GM21619 (cell line): ENCODE measurements at regions not wholly inside any gene's neighbourhood (a gene's known extent, or its start where the extent isn't known, plus 50 kb on each side); places are given as distances from the start of the nearest gene placed in this dataset.
"Not testable (repeated sequence)": the region's sequence is repeated elsewhere in the genome, so short reads cannot be mapped to it uniquely, and the experiment has no call there.

Source experiments
- ATAC-seq: cut with Tn5 transposase; IDR thresholded peaks from one replicate; pipeline ENCODE4 v1.9.1; 2021; ENCODE audit not compliant: unreplicated experiment

GRCh38 chr6:113018351-113019151, 671.4 kb downstream of the RFPL4B start:
- no peak for ATAC-seq

DNA sequence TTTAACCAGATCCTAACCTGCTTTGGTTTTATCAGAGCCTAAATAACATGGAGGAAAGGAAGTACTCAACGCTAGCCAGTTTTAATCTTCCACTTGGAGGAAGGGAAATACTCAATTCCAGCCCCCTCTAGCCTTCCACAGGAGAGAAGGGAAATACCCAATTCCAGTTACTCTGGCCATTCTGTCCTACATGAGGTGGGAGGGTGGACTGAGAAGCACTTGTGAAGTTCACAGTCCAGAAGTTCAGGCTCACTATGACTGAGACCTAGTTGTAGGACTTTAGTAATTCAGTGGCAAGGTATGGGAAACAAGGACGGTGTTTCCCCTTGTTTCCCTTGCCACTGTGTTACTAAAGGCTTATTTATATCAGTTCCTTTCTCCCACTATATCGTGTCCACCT, 672.0 kb downstream of the RFPL4B start:
- no peak for ATAC-seq

DNA sequence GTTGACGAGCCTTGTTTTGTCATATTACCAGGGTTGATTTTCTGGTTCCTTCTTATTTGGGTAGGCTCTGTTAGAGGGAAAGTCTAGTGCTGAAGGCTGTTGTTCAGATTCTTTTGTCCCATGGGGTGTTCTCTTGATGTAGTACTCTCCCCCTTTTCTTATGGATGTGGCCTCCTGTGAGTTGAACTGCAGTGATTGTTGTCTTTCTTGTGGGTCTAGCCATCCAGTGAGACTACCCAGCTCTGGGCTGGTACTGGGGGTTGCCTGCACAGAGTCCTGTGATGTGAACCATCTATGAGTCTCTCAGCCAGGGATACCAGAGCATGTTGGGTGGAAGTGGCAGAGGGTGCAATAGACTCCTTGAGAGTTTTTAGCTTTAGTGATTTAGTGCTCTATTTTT, 680.6 kb downstream of the RFPL4B start:
- no peak for ATAC-seq

DNA sequence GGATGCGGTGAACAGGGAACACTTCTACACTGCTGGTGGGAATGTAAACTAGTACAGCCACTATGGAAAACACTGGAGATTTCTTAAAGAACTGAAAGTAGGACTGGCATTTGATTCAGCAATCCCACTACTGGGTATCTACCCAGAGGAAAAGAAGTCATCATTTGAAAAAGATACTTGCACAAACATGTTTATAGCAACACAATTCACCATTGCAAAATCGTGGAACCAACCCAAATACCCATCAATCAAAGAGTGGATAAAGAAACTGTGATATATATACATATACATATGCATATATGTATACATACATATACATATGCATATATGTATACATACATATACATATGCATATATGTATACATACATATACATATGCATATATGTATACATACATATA, 682.0 kb downstream of the RFPL4B start:
- not testable (repeated sequence) for ATAC-seq

DNA sequence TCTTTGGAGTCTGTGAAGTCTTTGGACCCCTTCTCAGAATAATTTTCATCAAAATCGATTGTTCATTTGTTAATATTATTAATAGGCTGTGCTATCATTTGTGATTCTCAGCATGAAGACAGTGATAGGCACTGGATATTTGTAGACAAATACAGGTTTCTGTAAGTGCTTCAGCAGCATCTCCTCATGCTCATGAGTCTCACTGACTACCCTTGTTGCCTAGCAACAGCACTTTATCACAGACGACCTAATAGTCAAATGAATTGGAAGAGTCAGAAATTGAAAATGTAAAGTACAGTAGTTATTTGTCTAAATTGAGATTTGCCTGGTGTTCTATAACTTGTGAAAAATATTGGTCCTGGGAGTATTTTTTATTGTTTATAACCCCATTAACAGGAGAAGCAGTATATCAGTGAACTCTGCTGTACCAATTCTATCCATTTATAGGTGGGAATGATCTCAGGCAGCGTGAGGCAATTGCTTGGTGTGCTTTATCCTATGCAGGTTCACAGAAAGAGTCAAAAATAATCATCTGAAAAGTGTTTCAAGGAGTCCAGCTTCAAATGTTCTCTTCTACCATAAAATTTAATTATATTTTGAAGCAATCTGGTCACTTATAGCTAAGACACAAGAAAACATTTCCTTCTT, 684.6 kb downstream of the RFPL4B start:
- ATAC-seq = no peak

DNA sequence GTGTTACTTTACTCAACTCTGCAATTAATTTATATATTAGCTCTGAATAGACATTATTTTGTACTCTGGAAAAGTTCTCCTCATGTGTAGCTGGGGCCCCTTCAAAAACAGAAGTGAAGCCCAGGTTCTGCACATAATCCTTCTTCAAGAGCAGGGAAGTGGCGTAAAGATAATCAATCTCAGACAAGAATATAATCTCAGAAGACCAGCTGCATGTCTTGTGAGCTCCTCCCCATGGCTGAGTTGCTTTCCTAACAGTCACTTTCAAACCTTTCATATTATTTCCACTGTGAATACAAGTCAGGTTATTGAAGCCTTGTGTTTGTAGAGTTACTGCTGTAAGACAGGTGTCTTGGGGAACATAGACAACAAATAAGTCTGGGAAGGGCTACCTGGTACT, 691.9 kb downstream of the RFPL4B start:
- no peak for ATAC-seq

DNA sequence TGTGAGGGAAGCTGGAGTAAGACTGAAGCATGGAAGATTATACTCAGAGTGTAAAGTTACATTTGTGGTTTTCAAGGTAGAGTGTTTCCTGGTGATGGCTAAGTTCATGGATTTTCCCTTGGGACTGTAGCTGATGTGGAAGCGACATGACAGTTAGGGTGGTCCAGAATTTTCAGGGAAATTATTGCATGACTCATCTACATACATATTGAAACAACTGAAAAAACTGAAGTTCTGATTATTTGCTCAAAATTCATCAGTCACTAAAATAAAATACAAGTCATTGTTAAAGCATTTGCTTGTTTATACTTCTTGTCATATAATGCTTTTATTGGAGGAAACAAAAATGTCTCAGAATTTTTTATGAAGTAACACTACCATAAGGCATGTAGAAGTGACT, 700.0 kb downstream of the RFPL4B start:
- ATAC-seq = no peak

- no peak for ATAC-seq
These were observed 700.8 kb downstream of the RFPL4B start for GRCh38 chr6:113047932-113048331.

DNA sequence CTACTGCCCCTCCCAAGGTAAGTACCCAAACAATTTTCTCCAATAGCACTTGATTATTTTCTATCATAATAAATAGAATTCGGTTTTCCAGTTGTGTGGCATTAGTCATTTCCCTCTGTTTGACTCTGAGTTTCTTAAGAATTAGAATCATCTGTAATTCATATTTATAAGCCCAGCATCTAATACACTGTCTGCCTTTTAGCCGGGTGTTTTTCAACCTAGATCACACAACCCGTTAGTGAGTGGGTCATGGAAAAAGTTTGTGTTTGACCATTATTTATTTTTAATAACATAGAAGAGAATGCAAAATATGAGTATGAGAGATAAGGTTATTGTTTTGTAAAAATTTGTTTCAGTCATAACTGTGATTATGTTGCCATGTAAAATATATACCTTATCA, 701.6 kb downstream of the RFPL4B start:
- no peak for ATAC-seq

- no peak for ATAC-seq
These were observed 702.1 kb downstream of the RFPL4B start for GRCh38 chr6:113049190-113049589.

- ATAC-seq = no peak
These were observed 703.1 kb downstream of the RFPL4B start for GRCh38 chr6:113050010-113050858.

DNA sequence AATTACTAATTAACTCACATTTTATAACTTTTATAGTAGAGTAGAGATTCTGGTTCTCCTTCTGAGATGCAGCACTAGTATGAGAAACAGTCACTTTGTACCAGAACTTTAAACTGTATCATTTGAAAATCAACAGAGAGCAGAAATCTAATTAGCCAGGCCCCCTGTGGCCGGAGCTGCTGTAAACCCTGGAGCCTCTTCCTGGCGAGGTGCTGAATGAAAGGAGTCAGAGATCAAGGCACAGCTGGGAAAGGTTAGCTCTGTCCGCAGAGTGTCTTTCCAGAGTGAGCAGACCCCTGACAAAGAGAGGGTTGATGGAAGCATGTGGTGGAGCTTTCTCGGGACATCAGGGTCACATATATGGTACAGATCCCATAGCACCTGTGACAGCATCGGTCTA, 703.8 kb downstream of the RFPL4B start:
- ATAC-seq = no peak

GRCh38 chr6:113052506-113052905, 705.4 kb downstream of the RFPL4B start:
- no peak for ATAC-seq

DNA sequence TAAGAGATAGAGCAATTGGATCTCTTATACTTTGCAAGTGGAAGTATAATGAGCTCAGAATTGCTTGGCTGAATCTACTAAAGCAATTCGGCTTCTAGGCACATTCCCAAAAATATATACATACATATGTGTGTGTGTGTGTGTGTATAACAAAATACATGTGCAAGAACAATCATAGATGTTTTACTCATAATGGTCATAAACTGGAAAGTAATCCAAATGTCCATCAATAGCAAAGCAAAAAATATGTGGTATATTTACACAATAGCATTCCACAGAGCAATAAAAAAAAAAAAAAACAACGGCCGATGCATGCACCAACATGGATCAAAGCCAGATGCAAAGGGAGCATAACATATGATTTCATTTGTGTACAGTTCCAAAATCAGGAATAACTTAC, 707.9 kb downstream of the RFPL4B start:
- no peak for ATAC-seq

GRCh38 chr6:113055998-113056397, 708.9 kb downstream of the RFPL4B start:
- no peak for ATAC-seq

- no peak for ATAC-seq
These were observed 710.5 kb downstream of the RFPL4B start for GRCh38 chr6:113057567-113058053.

GRCh38 chr6:113060664-113061063, 713.5 kb downstream of the RFPL4B start:
- ATAC-seq = no peak

GRCh38 chr6:113065611-113066010, 718.5 kb downstream of the RFPL4B start:
- no peak for ATAC-seq

DNA sequence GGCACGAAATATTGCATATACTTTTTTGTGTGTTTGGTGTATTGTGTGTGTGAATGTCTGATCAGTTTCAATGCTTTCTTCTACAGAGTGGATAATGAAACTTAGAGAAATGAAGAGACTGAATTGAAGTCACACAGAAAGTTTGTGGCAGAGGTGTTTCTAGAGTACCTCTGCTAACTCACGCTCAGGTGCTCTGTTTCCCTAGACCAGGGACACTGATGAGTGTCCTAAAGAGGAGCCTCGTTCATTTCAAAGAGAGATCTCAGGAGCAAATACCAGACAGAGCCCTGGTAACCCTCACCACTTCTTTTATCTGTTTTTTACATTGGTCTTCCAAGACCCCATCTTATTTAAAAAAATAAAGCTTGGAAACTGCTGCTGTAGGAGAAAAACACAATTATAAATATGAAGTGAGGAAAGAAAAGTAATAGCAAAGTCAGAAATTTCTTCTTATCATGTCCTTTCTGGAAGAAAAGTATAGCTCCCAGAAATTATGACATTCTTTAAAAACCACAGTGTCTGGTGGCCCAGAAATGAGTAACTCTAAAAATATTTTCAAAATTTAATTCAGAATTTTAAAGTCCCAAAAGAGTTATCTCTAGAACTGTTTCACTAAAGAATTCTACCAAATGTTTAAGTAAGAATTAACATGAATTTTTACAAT, 720.6 kb downstream of the RFPL4B start:
- no peak for ATAC-seq

DNA sequence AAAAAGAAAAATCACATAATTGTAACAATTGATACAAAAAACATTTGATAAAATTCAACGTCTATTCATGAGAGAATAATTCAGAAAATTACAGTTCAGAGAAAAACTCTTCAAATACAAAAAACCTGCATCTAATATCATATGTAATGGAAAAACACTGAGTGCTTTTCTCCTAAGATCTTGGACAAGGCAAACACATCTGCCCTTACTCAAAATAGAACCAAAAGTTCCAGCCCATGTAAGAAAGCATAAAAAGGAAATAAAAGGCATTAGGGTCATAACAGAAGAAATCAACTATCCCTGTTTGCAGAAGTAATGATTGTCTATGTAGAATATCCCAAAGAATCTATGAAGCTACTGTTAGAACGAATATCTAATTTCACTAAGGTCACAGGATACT, 721.4 kb downstream of the RFPL4B start:
- ATAC-seq = no peak

GRCh38 chr6:113070681-113071080, 723.6 kb downstream of the RFPL4B start:
- not testable (repeated sequence) for ATAC-seq
